ENCODE measurements at regions not wholly inside any gene's neighbourhood (a gene's known extent, or its start where the extent isn't known, plus 50 kb on each side); places are given as distances from the start of the nearest gene placed in this dataset.

- in situ Hi-C loops (cut with HindIII; ENCODE audit: low pct_ligation_motif_present, low pct_unique_long_range_greater_than_20kb, low sequenced_read_pairs): no loop called here
- no peak for DNase-seq
These were observed 182.6 kb upstream of the ACVR2A start for GRCh38 chr2:147662221-147662620.

- DNase-seq: no peak
- in situ Hi-C loops (cut with HindIII; ENCODE audit: low pct_ligation_motif_present, low pct_unique_long_range_greater_than_20kb, low sequenced_read_pairs): no loop called here
These were observed 184.1 kb upstream of the ACVR2A start for GRCh38 chr2:147660680-147661079.

- DNase-seq: no peak
- in situ Hi-C loops (cut with HindIII; ENCODE audit: low pct_ligation_motif_present, low pct_unique_long_range_greater_than_20kb, low sequenced_read_pairs): no loop called here
These were observed 185.8 kb upstream of the ACVR2A start for GRCh38 chr2:147659051-147659450.

- DNase-seq: no peak
- in situ Hi-C loops (cut with HindIII; ENCODE audit: low pct_ligation_motif_present, low pct_unique_long_range_greater_than_20kb, low sequenced_read_pairs): no loop called here
These were observed 187.5 kb upstream of the ACVR2A start for GRCh38 chr2:147657086-147658000.

GRCh38 chr2:147649998-147650397 is 194.8 kb upstream of the ACVR2A start:
- DNase-seq: no peak
- in situ Hi-C loops (cut with HindIII; ENCODE audit: low pct_ligation_motif_present, low pct_unique_long_range_greater_than_20kb, low sequenced_read_pairs): no loop called here

GRCh38 chr2:147649286-147649685 is 195.5 kb upstream of the ACVR2A start:
- in situ Hi-C loops (cut with HindIII; ENCODE audit: low pct_ligation_motif_present, low pct_unique_long_range_greater_than_20kb, low sequenced_read_pairs): no loop called here
- DNase-seq: no peak

- DNase-seq: no peak
- in situ Hi-C loops (cut with HindIII; ENCODE audit: low pct_ligation_motif_present, low pct_unique_long_range_greater_than_20kb, low sequenced_read_pairs): no loop called here
These were observed 196.4 kb upstream of the ACVR2A start for GRCh38 chr2:147648471-147648870.

GRCh38 chr2:147647816-147648215 is 197.0 kb upstream of the ACVR2A start:
- no peak for DNase-seq

GRCh38 chr2:147646818-147647468 is 197.9 kb upstream of the ACVR2A start:
- in situ Hi-C loops (cut with HindIII; ENCODE audit: low pct_ligation_motif_present, low pct_unique_long_range_greater_than_20kb, low sequenced_read_pairs): no loop called here
- no peak for DNase-seq

More at GRCh38 chr2:147647816-147648215, 197.0 kb upstream of the ACVR2A start:
- in situ Hi-C loops (cut with HindIII; ENCODE audit: low pct_ligation_motif_present, low pct_unique_long_range_greater_than_20kb, low sequenced_read_pairs): no loop called here

- in situ Hi-C loops (cut with HindIII; ENCODE audit: low pct_ligation_motif_present, low pct_unique_long_range_greater_than_20kb, low sequenced_read_pairs): no loop called here
- no peak for DNase-seq
These were observed 200.3 kb upstream of the ACVR2A start for GRCh38 chr2:147644491-147644890.

- in situ Hi-C loops (cut with HindIII; ENCODE audit: low pct_ligation_motif_present, low pct_unique_long_range_greater_than_20kb, low sequenced_read_pairs): no loop called here
- no peak for DNase-seq
These were observed 202.1 kb upstream of the ACVR2A start for GRCh38 chr2:147642765-147643164.

GRCh38 chr2:147641651-147642050 is 203.2 kb upstream of the ACVR2A start:
- no peak for DNase-seq
- in situ Hi-C loops (cut with HindIII; ENCODE audit: low pct_ligation_motif_present, low pct_unique_long_range_greater_than_20kb, low sequenced_read_pairs): no loop called here

GRCh38 chr2:147639891-147640290 is 204.9 kb upstream of the ACVR2A start:
- no peak for DNase-seq
- in situ Hi-C loops (cut with HindIII; ENCODE audit: low pct_ligation_motif_present, low pct_unique_long_range_greater_than_20kb, low sequenced_read_pairs): no loop called here

GRCh38 chr2:147639386-147639785 is 205.4 kb upstream of the ACVR2A start:
- in situ Hi-C loops (cut with HindIII; ENCODE audit: low pct_ligation_motif_present, low pct_unique_long_range_greater_than_20kb, low sequenced_read_pairs): no loop called here
- DNase-seq: no peak

- in situ Hi-C loops (cut with HindIII; ENCODE audit: low pct_ligation_motif_present, low pct_unique_long_range_greater_than_20kb, low sequenced_read_pairs): no loop called here
- no peak for DNase-seq
These were observed 207.9 kb upstream of the ACVR2A start for GRCh38 chr2:147636886-147637285.

GRCh38 chr2:147636238-147636882 is 208.5 kb upstream of the ACVR2A start:
- no peak for DNase-seq
- in situ Hi-C loops (cut with HindIII; ENCODE audit: low pct_ligation_motif_present, low pct_unique_long_range_greater_than_20kb, low sequenced_read_pairs): no loop called here

GRCh38 chr2:147634826-147635225 is 210.0 kb upstream of the ACVR2A start:
- no peak for DNase-seq
- in situ Hi-C loops (cut with HindIII; ENCODE audit: low pct_ligation_motif_present, low pct_unique_long_range_greater_than_20kb, low sequenced_read_pairs): no loop called here

- in situ Hi-C loops (cut with HindIII; ENCODE audit: low pct_ligation_motif_present, low pct_unique_long_range_greater_than_20kb, low sequenced_read_pairs): no loop called here
- DNase-seq: no peak
These were observed 212.6 kb upstream of the ACVR2A start for GRCh38 chr2:147632198-147632597.

- no peak for DNase-seq
- in situ Hi-C loops (cut with HindIII; ENCODE audit: low pct_ligation_motif_present, low pct_unique_long_range_greater_than_20kb, low sequenced_read_pairs): no loop called here
These were observed 213.5 kb upstream of the ACVR2A start for GRCh38 chr2:147631294-147631693.
